GM21390 (cell line): ENCODE measurements at regions not wholly inside any gene's neighbourhood (a gene's known extent, or its start where the extent isn't known, plus 50 kb on each side); places are given as distances from the start of the nearest gene placed in this dataset.

Source experiments
- ATAC-seq: cut with Tn5 transposase; IDR thresholded peaks from one replicate; pipeline ENCODE4 v1.9.1; 2021; ENCODE audit not compliant: unreplicated experiment

GRCh38 chr6:15058200-15059061 is 187.4 kb upstream of the JARID2 start:
- ATAC-seq, result no peak

GRCh38 chr6:15061180-15061641 is 184.7 kb upstream of the JARID2 start:
- ATAC-seq, result no peak

- ATAC-seq, result no peak
Observed at GRCh38 chr6:15061908-15062515, 183.9 kb upstream of the JARID2 start.

- ATAC-seq, result no peak
Observed at GRCh38 chr6:15062516-15063252, 183.2 kb upstream of the JARID2 start.

- ATAC-seq, result no peak
Observed at GRCh38 chr6:15063253-15063853, 182.5 kb upstream of the JARID2 start.

- no peak for ATAC-seq
Observed at GRCh38 chr6:15065261-15065989, 180.4 kb upstream of the JARID2 start.

GRCh38 chr6:15066089-15066758 is 179.6 kb upstream of the JARID2 start:
- ATAC-seq, result no peak

- no peak for ATAC-seq
Observed at GRCh38 chr6:15073344-15073789, 172.5 kb upstream of the JARID2 start.

GRCh38 chr6:15073883-15074465 is 171.9 kb upstream of the JARID2 start:
- no peak for ATAC-seq

GRCh38 chr6:15074806-15075205 is 171.1 kb upstream of the JARID2 start:
- no peak for ATAC-seq

GRCh38 chr6:15076565-15076964 is 169.3 kb upstream of the JARID2 start:
- ATAC-seq, result no peak

- ATAC-seq, result no peak
Observed at GRCh38 chr6:15077006-15077405, 168.9 kb upstream of the JARID2 start.

- no peak for ATAC-seq
Observed at GRCh38 chr6:15077961-15078360, 167.9 kb upstream of the JARID2 start.

- no peak for ATAC-seq
Observed at GRCh38 chr6:15079288-15079817, 166.5 kb upstream of the JARID2 start.

GRCh38 chr6:15080895-15081294 is 165.0 kb upstream of the JARID2 start:
- ATAC-seq, result no peak

GRCh38 chr6:15081447-15081846 is 164.4 kb upstream of the JARID2 start:
- ATAC-seq, result no peak

GRCh38 chr6:15082708-15083107 is 163.2 kb upstream of the JARID2 start:
- ATAC-seq, result no peak

GRCh38 chr6:15086348-15087158 is 159.3 kb upstream of the JARID2 start:
- ATAC-seq, result no peak

GRCh38 chr6:15087186-15087589 is 158.7 kb upstream of the JARID2 start:
- no peak for ATAC-seq
